CD4-positive, alpha-beta T cell treated with Interleukin-17A for 1 hour (primary cell): ENCODE measurements at regions not wholly inside any gene's neighbourhood (a gene's known extent, or its start where the extent isn't known, plus 50 kb on each side); places are given as distances from the start of the nearest gene placed in this dataset.

Experiments used
- DNase-seq: peaks from one replicate; pipeline ENCODE4 v3.0.0-alpha.2; 2020

DNA sequence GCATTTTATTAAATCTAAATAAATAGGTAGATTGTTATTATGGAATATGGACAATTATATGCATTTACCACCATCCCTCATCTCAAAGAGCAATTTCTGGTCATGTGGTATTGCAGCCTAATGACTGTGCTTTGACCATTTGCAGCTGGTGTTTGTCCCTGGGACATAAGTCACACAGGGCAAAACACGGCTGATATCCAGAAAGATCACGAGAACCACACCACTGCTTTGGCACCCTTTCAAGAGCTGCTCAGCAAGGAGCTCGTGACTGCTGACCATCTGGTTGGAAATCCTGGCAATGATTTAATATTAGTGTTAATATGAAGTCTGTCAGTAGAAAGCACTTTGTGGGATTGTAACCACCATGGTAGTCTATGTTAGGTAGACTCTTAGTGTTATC lies 545.0 kb downstream of the GBA3 start:
- no peak for DNase-seq

DNA sequence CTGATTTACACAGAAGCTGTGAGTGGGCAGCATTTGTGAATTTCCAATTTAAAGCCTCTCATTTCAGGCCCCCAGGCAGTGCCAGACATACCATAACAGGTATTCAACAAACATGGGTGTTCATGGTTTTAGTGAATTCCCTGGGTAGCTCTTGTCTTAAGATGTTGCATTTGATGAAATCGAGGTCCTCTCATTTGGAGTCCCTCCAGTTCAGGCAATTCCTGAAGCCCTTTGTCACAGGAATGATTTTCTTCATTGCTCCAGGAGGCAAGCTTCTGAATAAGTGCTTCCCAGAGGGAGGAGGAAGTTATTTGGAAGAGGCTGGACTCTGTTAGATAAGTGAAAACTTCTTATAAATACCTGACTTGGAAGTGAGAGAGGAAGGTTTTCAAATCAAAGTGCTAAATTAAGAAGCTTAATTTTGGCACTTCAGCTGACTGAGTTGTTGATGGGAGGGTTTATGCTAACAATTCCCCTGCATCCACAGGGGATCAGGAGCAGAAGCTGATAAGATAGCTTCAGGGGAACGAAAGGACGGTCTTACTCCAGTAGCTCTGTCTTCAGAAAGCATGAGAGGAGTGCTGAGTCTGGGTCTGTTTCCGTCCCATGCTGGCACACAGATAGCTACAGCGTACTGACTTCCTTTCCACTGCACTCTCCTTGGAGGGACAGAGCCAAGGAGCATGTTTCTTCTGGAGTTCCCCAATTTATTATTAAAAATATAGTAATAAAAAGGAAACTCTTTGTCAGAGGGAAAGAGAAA lies 543.1 kb downstream of the GBA3 start:
- DNase-seq = no peak

DNA sequence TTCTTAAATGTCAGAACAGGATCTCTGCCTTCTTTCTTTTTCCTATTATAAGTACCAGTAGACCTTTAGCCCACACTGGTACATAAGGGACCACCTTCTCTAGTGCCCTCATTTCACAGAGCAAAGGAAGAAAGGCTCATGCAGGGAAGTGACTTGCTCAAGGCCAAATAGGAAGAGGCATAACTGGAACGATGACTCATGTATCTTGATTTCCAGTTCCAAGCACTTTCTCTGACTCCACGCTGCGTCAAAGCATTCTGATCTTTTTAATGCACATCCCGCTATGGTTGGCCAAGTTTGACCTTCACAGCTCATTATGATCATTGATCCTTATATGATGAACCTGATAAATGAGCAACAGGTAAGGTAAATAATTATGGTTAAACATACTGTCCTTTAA lies 542.0 kb downstream of the GBA3 start:
- no peak for DNase-seq

DNA sequence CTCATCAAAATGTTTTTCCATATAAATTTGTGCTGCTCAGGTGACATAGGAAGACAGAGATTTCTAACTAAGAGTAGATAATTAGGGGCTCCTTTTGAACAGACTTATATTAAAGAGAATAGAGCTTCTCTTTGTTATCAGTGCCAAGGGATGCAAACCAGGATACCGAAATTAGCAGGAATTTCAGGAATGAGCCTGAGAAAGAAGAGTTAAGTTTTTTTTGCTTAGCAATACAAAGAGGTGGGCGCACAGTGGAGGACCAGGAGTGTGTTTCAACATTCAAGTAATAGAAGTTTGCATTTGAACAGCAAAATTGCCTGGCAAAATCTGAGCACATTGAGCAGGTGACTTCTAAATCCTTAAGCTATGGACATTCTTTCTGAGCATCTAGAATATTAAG lies 541.3 kb downstream of the GBA3 start:
- DNase-seq = no peak

DNA sequence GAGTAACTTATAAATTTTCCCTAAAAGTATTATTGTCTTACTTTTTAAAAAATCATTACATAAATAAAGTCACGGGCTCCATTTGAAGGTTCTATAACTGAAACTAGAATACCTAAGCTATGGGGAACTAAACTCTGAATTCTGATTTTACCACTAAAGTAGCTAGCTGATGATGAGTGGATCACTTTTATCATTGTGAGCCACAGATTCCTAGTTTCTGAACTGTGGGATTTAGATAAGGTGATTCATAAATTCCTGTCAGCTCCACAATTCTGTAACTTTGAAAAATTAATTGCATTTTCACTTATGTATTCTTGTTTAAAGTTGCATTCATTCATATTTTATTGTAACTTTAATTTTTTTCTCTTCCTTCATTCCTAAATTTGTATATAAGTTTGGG lies 540.9 kb downstream of the GBA3 start:
- no peak for DNase-seq

DNA sequence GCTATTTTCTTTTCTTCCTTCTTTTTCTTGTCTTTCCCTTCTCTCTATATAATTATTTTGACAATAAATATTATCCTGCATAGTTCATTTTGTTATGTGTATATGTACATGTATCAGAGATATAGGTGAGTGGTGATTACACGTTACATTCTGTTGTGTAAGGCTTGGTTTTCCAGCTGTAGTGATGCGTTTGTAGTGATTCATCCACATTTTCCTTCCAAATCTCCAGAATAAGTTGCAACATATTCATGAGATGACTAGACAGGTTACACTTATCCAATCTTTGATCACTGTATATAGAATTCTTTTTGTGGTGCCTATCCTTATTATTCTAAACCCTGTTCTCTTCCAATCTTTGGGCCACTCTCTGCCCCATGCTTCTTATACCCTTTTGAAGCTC lies 540.2 kb downstream of the GBA3 start:
- no peak for DNase-seq

DNA sequence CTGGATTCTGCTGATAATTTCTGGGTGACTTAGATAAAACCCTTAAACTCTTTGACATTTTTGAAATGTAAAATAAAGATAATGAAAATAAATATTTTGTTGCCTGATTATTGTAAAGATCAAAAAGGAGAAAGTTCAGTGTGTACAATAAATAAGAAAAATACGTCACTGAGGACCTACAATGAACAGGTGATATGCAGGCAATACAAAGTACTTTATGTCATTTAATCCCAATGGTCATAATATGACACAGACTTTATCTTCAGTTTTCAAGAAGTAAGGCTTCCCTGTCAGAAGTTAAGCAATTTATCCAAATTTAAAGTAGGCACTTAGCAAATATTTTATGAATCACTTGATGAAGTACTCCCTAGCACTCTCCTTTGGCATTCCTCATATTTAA lies 532.8 kb downstream of the GBA3 start:
- no peak for DNase-seq

DNA sequence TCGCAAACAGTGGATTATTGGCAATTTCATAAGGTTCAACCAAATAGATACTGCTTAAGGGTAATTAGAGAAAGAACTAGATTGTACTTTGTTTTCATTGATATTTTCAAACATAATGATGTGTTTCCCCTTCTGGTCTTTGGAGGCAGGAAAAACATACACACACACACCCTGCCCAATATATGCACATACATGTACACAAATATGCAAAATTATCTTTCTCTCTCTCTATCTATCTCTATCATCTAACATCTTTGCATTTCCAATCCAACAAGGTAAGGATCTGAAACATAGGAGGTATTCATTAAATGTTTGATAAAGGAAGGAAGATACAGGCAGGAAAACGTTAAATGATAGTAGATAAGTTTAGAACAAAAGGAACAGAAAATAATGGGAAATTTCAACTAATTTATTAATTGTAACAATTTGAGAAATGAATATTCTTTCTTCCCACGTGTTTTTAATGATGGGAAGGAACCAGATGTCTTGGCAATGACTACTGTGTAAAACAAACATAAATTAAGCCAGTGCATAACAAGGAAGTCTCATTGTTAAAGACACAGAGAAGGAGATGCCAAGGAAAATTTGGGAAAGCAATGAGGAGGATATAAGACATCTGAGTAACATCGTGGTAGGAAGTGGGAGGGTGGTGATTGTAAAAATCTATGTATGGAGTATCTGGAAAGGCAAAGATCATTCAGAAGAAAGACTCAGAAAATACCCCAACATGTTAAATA lies 532.1 kb downstream of the GBA3 start:
- no peak for DNase-seq

DNA sequence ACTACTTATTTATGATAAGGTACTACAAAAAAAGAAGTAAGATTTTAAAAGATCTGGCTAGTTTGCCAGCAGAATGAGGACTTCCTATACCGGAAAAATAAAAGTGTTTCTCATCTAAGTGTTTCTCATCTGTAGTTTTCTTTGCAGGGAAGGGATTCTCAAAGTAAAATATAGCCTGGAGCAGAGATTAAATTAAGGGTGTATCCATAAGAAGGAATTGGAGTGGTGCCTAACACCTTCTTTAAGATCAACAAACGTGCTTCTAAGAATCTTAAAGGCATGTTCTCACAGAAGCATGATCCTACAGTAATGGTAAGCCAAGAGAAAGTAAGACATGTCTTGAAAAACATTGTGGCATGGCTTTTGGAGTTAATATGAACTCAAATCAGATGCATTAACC lies 528.2 kb downstream of the GBA3 start:
- DNase-seq = no peak

DNA sequence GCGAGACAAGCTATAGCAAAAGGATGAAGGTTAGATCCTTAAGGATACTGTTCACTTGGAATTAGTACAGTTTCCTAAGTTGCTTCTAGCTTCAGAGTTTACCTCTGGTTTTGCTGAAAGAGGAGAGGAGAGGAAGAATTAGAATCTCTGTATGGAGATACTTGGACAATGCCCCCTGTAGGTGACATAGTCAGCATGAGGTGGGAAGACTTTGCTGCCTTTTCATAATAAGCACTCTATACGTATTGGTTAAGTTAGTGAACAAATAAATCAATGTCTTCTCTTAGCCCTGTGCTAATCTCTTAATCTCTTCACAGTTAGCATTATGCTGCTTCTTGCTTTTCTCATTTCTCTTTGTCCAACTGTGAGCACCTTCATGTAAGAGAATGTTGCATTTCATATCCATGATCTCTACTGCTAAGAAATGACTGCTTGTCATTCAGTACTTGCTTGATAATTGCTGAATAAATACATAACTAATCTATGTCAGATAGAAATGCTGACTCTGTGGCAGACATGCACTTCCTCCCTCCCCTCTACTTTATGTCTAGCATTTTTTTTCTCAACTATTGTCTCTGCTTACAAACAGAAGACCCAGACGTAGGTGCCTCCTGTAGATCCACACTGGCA lies 527.2 kb downstream of the GBA3 start:
- DNase-seq = no peak

DNA sequence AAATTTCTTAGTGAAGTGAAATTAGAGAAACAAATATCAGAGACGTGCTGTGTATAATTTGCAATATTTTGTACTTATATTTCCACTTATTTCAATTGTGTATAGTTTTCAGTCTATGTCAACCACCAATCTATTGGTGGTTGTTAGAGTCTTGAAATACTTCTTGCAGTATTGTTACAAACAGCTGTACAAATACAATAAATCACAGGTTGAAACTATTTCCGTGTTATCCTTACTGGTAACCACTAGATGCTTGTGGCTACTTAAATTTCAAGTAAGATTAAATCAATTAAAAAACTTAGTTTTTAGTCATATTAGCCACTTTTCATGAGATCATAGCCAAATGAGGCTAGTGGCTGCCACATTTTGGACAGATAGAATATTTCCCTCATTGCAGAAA lies 520.5 kb downstream of the GBA3 start:
- no peak for DNase-seq

DNA sequence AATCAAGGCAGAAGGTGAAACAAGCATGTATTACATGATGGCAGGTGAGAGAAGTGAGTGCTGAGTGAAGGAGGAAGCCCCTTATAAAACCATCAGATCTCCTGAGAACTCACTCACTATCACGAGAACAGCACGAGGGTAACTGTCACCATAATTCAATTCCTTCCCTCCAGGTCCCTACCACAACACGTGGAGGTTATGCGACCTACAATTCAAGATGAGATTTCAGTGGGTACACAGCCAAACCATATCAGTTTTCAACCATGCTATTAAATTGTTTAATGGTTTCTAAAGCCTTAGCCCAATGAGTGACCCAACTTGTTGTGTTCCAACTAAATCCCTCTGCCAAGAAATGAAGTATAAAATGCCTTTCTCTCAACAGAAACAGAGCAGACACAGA lies 519.8 kb downstream of the GBA3 start:
- no peak for DNase-seq

DNA sequence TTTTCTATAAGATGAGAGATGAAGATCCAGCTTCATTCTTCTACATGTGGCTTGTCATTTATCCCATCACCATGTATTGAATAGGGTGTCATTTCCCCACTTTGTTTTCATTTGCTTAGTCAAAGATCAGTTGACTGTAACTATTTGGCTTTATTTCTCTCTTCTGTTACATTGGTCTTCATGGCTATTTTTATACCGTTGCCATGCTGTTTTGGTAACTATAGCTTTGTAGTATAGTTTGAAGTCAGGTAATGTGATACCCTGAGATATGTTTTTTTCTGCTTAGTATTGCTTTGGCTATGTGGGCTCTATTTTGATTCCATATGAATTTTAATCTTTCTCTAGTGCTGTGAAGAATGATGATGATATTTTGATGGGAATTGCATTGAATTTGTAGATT lies 514.3 kb downstream of the GBA3 start:
- DNase-seq = no peak

DNA sequence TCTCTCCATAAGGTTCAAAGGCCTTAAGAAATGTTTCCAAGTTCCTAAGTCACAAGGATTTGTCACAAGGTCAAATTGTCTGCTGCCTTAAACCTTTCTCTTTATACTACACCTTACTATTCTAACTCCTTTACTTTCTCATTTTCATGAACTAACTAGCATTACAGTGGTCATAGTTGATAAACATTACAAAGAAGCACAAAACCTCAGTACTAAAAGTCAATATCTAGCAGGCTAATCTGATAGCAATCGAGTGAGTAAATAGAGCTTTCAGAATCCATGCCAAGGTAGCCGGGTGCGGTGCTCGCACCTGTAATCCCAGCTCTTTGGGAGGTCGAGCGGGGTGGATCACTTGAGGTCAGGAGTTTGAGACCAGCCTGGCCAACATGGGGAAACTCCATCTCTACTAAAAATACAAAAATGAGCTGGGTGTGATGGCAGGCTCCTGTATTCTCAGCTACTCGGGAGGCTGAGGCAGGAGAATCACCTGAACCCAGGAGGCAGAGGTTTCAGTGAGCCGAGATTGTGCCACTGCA lies 510.0 kb downstream of the GBA3 start:
- no peak for DNase-seq

DNA sequence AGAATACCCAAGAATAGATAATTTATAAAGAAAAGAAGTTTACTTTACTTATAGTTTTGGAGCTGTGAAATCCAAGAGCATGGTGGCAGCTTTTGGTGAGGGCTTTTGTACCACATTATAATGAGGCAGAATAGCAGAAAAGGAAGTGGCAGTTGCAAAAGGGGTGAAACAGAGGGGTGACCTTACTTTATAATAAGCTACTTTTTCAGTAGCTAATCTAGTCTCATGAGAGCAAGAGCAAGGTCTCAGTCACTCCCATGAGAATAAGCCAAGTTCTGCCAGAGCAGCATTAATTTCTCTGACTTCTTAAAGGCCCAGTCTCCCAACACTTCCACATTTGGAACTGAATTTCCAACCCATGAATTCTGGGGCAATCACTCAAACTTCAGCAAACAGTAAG lies 502.0 kb downstream of the GBA3 start:
- DNase-seq = no peak

DNA sequence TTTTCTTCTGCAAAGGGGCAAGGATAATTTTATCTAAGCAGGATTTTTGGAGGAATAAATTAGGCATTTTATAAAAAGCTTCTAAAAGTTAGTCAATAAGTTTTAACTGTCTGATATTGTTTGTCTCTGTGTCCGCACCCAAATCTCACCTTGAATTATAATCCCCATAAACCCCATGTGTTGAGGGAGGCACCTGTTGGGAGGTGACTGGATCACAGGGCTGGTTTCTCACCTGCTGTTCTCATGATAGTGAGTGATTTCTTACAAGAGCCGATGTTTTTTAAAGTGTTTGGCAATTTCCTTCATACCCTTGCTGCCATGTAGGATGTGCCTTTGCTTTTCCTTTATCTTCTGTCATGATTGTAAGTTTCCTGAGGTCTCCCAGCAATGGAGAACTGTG lies 481.4 kb downstream of the GBA3 start:
- DNase-seq = no peak

DNA sequence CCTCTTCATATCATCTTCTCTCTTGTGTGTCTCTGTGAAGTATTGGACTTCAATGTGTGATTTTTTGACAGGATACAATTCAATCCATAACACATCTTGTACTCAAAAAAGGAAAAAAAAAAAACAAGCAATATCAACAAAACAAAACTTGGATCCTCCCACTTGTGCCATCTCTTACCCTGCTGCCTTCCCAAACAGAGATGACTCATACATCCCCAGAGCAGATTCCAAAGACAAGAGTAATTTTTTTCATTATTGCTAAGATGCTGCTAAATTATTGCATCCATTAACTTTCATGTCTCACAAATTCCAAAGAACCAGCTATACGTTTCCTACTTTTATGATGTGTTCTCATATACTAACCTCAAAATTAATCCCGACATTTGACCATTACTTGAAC lies 479.2 kb downstream of the GBA3 start:
- DNase-seq = no peak

DNA sequence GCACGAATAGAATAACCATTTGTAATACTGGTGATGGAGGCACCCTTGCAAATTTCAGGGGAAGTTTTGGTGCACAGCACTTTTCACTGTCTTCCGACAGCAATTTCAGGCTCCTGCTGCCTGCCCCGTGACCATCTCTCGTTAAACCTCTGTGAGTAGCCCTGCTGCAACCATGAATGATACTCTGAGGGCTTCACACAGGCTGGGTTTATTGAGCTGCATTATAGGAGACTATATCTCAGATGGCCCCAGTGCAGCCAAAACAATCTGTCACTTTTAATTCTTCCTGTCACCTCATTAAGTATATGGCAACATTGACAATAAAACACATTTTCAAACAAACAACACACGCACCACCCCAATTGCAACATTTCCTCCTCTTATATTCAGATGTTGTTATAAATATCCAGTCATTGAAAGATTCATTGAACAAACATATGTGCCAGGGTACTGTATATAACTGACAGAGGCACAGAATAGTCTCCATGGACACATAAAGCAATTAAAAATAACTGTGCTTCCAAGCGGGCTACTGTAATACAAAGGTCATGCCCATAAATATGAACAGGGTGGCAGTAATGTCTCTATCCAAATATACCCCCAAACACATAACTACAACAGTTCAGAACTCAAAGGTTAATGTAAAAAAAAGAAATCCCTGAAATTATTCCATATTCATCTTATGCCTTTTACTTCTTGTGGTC lies 477.0 kb downstream of the GBA3 start:
- DNase-seq = no peak

DNA sequence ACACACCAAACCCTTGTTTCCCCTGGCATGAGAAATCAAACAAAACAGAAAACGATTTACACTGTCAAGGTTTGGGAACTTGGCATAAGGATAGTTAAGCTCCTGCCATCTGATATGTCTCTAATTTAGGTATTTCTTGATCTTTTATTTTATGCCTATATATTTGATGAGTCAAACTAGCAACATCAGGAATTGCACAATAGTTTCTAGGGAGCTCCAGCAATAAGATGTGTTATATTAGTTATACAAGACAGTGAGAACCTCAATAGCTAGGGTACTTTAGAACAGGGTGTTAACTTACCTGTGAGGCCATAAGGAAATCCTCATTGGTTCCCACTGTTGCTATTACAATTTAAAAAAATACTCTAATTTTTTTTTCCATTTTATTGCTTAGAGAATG lies 474.2 kb downstream of the GBA3 start:
- DNase-seq = no peak

DNA sequence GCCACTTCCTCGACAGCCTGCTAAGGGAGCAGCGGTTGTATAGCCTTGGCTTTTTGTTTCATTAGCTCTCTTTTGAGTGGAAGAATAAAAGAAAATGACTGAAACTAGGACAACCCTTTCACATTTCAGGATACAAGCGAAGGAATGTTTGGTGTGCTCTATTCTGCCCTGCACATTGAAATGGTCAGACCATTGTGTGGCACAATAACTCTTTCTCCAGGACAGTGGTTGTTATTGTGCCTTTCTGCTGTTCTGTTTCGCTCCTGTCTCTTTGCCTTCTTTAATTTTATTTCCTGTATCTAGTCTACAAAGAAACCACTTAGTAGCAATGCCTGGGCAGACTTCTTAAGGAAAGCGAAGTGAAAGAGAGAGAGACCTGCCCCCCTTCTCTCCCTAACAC lies 473.7 kb downstream of the GBA3 start:
- DNase-seq = no peak

DNA sequence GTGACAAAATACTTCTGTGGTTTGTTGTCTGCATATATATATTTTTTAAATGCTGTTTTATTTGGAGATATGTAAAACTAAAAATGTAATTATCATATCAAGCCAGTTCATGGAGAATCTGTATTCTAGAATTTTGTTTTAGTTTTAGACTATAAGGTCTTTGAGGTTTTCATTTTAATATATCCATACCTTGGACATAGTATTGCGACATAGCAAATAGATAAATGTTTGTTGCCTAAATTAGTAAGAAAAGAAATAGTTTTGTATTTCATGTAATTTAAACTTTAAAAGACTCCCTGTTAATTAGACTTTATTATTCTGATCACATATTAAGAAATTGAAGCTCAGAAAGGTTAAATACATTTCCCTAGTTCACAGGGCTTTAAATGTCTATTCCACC lies 472.9 kb downstream of the GBA3 start:
- DNase-seq = no peak

DNA sequence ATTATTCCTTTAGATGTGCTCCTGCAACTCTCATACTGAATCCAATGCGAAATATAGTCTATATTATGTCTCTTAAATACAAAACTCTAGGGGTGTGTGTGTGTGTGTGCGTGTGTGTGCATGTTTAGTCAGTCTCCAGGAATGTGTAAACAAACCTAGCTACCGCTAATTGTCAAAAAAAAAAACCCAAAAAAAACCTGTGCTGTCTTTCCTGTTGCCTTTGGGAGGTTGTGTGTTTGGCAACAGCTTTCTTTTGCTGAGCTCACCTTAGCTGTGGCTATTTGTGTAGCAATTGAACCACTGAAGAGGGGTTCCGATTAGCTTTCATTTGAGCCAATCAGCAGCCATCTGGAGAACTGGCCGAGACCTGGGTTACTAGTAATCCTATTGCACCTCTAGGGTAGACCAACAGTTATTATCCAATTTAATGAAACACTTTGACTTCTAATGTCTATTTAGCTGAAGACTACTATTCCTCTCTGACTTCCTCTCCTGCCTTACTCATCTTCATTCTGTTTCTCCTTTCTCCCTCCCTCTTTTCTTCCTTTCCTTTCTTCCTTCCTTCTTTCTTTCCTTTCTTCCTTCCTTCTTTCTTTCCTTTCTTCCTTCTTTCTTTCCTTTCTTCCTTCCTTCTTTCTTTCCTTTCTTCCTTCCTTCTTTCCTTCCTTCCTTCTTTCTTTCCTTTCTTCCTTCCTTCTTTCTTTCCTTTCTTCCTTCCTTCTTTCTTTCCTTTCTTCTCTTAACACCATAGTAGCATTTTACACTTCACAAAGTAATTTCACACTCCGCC lies 471.1 kb downstream of the GBA3 start:
- no peak for DNase-seq

DNA sequence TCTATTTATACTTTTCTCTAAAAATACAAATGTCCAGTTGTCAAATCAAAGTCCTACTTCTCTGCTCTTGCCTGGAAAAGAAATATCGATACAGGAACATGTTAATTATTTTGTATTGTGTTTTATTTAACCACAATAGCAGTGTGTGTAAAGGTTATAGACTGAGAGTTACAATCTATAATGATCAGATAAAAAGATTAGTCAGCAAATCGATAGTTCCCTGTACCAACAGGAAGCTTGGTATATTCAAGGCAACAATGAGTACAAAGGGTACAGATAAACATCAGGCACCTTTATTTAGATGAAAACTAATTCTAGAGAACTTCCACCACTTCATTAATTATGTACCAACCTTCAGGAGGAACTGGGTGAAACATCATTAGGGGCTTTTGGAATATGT lies 469.5 kb downstream of the GBA3 start:
- DNase-seq = no peak
